ENCODE measurements at regions not wholly inside any gene's neighbourhood (a gene's known extent, or its start where the extent isn't known, plus 50 kb on each side); places are given as distances from the start of the nearest gene placed in this dataset.

GRCh38 chr4:19187691-19188090 lies 1064.0 kb upstream of the SLIT2 start:
- H3K4me3 ChIP-seq (replicated peaks in 1 of 3; ENCODE audit: insufficient read depth in 1 of 3, low read depth in 1 of 3, low read length in 3 of 3), result no peak overlapping the region
- no peaks in the 10 kb centered on the region for H4K20me1 ChIP-seq (replicated peaks; ENCODE audit: control insufficient read depth, extremely low read depth, insufficient read depth, low read length)
- POLR2A ChIA-PET, result no interaction called here
- H3K79me2 ChIP-seq (ENCODE audit: control insufficient read depth, insufficient read depth, low read length), result no peaks in the 10 kb centered on the region
- no peaks in the 10 kb centered on the region for H3K4me1 ChIP-seq (ENCODE audit: control insufficient read depth, extremely low read depth, insufficient read depth, low read length)
- no TSS peak for BruUV-seq (replicated peaks)
- CTCF ChIA-PET, result interaction anchor here (2.0 kb wide), 1 partner anchor 12 kb away, joined by 4 read pairs; no protein-coding TSS in a partner anchor
- H2AFZ ChIP-seq (ENCODE audit: low read depth, low read length), result no peak overlapping the region
- no peak overlapping the region for H3K9ac ChIP-seq (replicated peaks; ENCODE audit: extremely low read depth, insufficient read depth, low read length)
- TF ChIP-seq GATA2 (IDR thresholded peaks at IDR 0.05; ENCODE audit: insufficient read depth, insufficient read length, low read depth, low read length) (no peak), MAX (IDR thresholded peaks at IDR 0.05; ENCODE audit: insufficient read depth, insufficient read length) (no peak), CTCF (IDR thresholded peaks at IDR 0.05; ENCODE audit: extremely low read depth in 1 of 2, insufficient read depth in 1 of 2, low read depth in 1 of 2, low read length in 2 of 2) (no peak), POLR2AphosphoS5 (IDR thresholded peaks at IDR 0.05; ENCODE audit: insufficient read depth, low read depth, low read length) (no peak), JUN (IDR thresholded peaks at IDR 0.05; ENCODE audit: borderline replicate concordance, insufficient read depth, insufficient read length, low read depth) (no peak), EZH2 (IDR thresholded peaks at IDR 0.05; ENCODE audit: borderline replicate concordance, low read depth, low read length, severe bottlenecking) (no peak), FOS (IDR thresholded peaks at IDR 0.05; ENCODE audit: borderline replicate concordance, insufficient read depth, low read length) (no peak), POLR2A (IDR thresholded peaks at IDR 0.05; ENCODE audit: low read depth, low read length) (no peak), MYC (IDR thresholded peaks at IDR 0.05; ENCODE audit: low read depth, low read length) (no peak)
- intact Hi-C loops (cut with micrococcal nuclease), result no loop called here
- H3K9me1 ChIP-seq (replicated peaks; ENCODE audit: control insufficient read depth, extremely low read depth, insufficient read depth, low read length), result no peaks in the 10 kb centered on the region
- H3K4me2 ChIP-seq (ENCODE audit: insufficient read depth, low read length), result no peak overlapping the region
- dilution Hi-C loops (cut with MboI; ENCODE audit: extremely low pct_ligation_motif_present, low sequenced_read_pairs), result no loop called here
- FAIRE-seq (no peak), DNase-seq (ENCODE audit: low read depth, low spot score) (no peak)
- no peaks in the 10 kb centered on the region for H3K36me3 ChIP-seq (ENCODE audit: control insufficient read depth in 2 of 2, extremely low read depth in 1 of 2, insufficient read depth in 2 of 2, low read length in 2 of 2)
- no peaks in the 10 kb centered on the region for H3K9me3 ChIP-seq (replicated peaks; ENCODE audit: control insufficient read depth, insufficient read depth, low read length)
- H3K27ac ChIP-seq (ENCODE audit: insufficient read depth, low read depth, low read length), result no peak overlapping the region
- no peaks in the 10 kb centered on the region for H3K27me3 ChIP-seq (ENCODE audit: control insufficient read depth in 2 of 2, insufficient read depth in 2 of 2, low read length in 2 of 2)

Measured in endothelial cell of umbilical vein (primary cell).